ENCODE measurements at regions not wholly inside any gene's neighbourhood (a gene's known extent, or its start where the extent isn't known, plus 50 kb on each side); places are given as distances from the start of the nearest gene placed in this dataset.

DNA sequence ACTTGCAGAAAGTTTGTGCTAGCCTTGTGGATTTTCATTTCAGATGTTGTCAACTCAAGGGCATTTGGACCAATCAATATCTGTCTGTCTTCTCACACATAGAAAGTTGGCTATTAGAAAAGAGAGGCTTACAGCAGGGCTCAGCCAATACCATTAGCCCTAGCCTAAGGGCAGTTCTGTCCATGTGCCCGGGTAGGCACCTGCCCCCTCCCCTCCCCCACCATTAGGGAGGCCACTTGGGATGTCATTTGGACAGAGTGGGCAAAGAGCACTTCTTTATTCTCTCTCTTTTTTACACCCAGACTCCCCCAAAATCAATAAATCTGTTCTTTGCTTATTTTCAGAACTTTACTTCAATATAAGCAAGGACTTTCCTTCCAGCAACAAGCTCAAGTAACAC is 188.5 kb upstream of the MKI67 start:
- in situ Hi-C loops (cut with MboI; ENCODE audit: low sequenced_read_pairs, unreplicated experiment), result no loop called here

GRCh38 chr10:128316121-128316726 is 190.0 kb upstream of the MKI67 start:
- DNase-seq (ENCODE audit: low spot score), result no peak
- in situ Hi-C loops (cut with MboI; ENCODE audit: low sequenced_read_pairs, unreplicated experiment), result no loop called here
- TF ChIP-seq, protein P1, sequence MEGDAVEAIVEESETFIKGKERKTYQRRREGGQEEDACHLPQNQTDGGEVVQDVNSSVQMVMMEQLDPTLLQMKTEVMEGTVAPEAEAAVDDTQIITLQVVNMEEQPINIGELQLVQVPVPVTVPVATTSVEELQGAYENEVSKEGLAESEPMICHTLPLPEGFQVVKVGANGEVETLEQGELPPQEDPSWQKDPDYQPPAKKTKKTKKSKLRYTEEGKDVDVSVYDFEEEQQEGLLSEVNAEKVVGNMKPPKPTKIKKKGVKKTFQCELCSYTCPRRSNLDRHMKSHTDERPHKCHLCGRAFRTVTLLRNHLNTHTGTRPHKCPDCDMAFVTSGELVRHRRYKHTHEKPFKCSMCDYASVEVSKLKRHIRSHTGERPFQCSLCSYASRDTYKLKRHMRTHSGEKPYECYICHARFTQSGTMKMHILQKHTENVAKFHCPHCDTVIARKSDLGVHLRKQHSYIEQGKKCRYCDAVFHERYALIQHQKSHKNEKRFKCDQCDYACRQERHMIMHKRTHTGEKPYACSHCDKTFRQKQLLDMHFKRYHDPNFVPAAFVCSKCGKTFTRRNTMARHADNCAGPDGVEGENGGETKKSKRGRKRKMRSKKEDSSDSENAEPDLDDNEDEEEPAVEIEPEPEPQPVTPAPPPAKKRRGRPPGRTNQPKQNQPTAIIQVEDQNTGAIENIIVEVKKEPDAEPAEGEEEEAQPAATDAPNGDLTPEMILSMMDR (IDR thresholded peaks at IDR 0.05; ENCODE audit: borderline replicate concordance, control extremely low read depth, extremely low read depth, insufficient read depth, missing control alignments), result no peak

More for the DNA sequence above, 188.5 kb upstream of the MKI67 start:
- no peak for DNase-seq (ENCODE audit: low spot score)
- TF ChIP-seq, protein P1 (IDR thresholded peaks at IDR 0.05; ENCODE audit: borderline replicate concordance, control extremely low read depth, extremely low read depth, insufficient read depth, missing control alignments), result no peak

GRCh38 chr10:128316925-128317324 is 190.7 kb upstream of the MKI67 start:
- DNase-seq (ENCODE audit: low spot score), result no peak
- in situ Hi-C loops (cut with MboI; ENCODE audit: low sequenced_read_pairs, unreplicated experiment), result no loop called here
- TF ChIP-seq, protein P1 (IDR thresholded peaks at IDR 0.05; ENCODE audit: borderline replicate concordance, control extremely low read depth, extremely low read depth, insufficient read depth, missing control alignments), result no peak

GRCh38 chr10:128318366-128318765 is 192.1 kb upstream of the MKI67 start:
- in situ Hi-C loops (cut with MboI; ENCODE audit: low sequenced_read_pairs, unreplicated experiment), result no loop called here
- DNase-seq (ENCODE audit: low spot score), result no peak
- TF ChIP-seq, protein P1 (IDR thresholded peaks at IDR 0.05; ENCODE audit: borderline replicate concordance, control extremely low read depth, extremely low read depth, insufficient read depth, missing control alignments), result no peak

DNA sequence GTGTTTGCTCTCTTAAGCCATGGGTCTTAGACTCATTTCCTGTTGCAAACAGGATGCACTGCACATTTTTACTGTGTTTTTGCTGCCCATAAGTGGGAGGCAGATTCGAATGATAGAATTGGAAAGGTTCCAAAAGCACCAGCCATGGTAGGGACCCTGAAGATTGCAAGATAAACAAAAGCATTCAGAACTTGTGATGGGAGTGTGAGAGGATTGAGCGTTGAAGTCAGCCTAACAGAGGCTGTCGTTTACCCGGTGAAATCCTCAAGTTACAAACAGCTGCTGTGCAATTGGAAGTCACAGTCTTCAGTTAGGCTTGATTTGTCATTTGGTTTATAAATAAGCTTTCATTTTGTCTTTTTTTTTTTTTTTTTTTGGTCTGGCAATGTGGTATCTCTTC is 192.7 kb upstream of the MKI67 start:
- no peak for DNase-seq (ENCODE audit: low spot score)

DNA sequence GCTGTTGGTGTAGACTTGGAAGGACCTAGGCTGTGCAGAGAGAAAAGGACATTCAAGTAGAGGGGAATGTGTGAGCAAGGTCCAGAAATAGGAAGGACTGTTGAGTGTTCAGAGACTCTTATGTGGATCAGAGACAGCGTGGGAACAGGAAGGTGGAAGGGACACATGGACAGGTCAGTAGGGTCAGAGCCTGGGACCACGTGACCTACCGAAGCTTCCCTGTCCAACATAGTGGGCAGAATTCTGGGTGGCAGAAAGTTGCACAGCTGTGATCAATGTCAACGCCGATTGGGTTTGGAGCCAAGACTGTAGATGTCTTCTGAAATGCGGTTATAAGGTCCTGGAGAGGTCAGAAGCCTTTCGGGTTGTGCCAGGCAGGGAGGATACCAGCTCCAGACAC is 195.9 kb upstream of the MKI67 start:
- TF ChIP-seq, protein P1 (IDR thresholded peaks at IDR 0.05; ENCODE audit: borderline replicate concordance, control extremely low read depth, extremely low read depth, insufficient read depth, missing control alignments), result no peak
- in situ Hi-C loops (cut with MboI; ENCODE audit: low sequenced_read_pairs, unreplicated experiment), result no loop called here
- DNase-seq (ENCODE audit: low spot score), result no peak

More for the DNA sequence above, 192.7 kb upstream of the MKI67 start:
- in situ Hi-C loops (cut with MboI; ENCODE audit: low sequenced_read_pairs, unreplicated experiment), result no loop called here
- TF ChIP-seq, protein P1 (IDR thresholded peaks at IDR 0.05; ENCODE audit: borderline replicate concordance, control extremely low read depth, extremely low read depth, insufficient read depth, missing control alignments), result no peak
